MM.1S (cell line): ENCODE measurements at regions not wholly inside any gene's neighbourhood (a gene's known extent, or its start where the extent isn't known, plus 50 kb on each side); places are given as distances from the start of the nearest gene placed in this dataset.

Experiments used
- CTCF ChIP-seq: fragments of 300-600 bp; sonication (generic); IDR thresholded peaks from 2 replicates; pipeline ENCODE4 v1.5.1; 2016; ENCODE audit warnings: antibody characterized with exemption, low read length, mixed read lengths
- EZH2 ChIP-seq: fragments of 300-600 bp; sonication (generic); optimal IDR thresholded peaks from 2 replicates; pipeline ENCODE3; 2017; ENCODE audit warnings: low read depth, mild to moderate bottlenecking, antibody characterized with exemption, low read length, mixed read lengths

DNA sequence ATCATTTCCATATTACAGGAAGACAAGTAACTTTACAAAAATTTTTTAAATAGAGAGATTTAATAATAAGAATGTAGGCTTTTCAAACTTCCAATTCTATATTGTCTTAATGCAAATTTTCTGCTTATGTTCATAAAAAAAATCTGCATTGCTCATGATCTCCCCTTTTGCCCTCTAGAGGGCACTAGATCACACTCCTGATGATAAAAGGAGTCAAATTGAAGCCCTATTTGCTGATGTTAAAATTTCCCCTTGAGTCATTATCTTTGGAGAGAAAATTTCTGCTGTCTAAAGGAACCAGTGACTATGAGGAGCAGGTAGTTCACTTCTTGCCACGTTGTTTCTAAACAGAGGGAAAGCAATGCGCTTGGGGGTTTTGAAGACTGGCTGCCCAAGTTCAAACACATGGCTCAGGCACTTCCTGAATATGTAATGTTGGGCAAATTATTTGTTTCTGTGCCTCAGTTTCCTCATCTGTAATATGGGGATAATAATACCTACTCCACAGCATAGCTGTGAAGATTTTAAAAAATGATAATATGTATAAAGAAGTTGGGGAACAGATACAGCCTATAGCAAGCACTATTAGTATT lies 874.2 kb downstream of the TFAP2A start:
- peak; percentile 69 for TF ChIP-seq CTCF
- no peak for TF ChIP-seq EZH2
